HepG2 (cell line): ENCODE measurements at regions not wholly inside any gene's neighbourhood (a gene's known extent, or its start where the extent isn't known, plus 50 kb on each side); places are given as distances from the start of the nearest gene placed in this dataset.

Source experiments
- ATAC-seq: fragments of 200-7000 bp; cut with Tn5 transposase; 3 replicates; pipeline ENCODE4 v1.9.1; 2020; ENCODE audit warnings: mild to moderate bottlenecking, moderate library complexity
- BruUV-seq: library from RNA; stranded (reverse); fragments of 400-500 nt; replicated peaks from 2 replicates; lab custom pipeline; 2021; lab: Mats Ljungman, UMichigan
- CTCF ChIA-PET: fragments of 300-600 bp; formaldehyde crosslinking; extraction: SDS; loops from one replicate; lab custom pipeline; 2021; ENCODE audit warnings: low total read pairs, inconsistent platforms, low intra/inter-chr PET ratio; lab: Yijun Ruan, JAX
- POLR2A ChIA-PET: fragments of 350-600 bp; sonication (Branson Sonifier 250); formaldehyde crosslinking; loops from one replicate; lab custom pipeline; 2020; ENCODE audit warnings: antibody characterized with exemption, inconsistent platforms; lab: Yijun Ruan, JAX
- DNase-seq: peaks from one replicate; pipeline ENCODE4 v3.0.0-alpha.2; 2015; ENCODE audit warnings: low spot score
- FAIRE-seq: peaks from 3 replicates; lab custom pipeline; 2011; peaks lifted over from hg19 to GRCh38; lab: Jason Lieb, UNC
- H2AFZ ChIP-seq: one replicate; pipeline ENCODE4 v1.6.1; 2011; ENCODE audit warnings: low read length, inconsistent platforms
- H3K27ac ChIP-seq: fragments of 300-600 bp; 3 replicates; pipeline ENCODE4 v1.8.0; 2011; ENCODE audit warnings: mixed run types, mild to moderate bottlenecking, mixed read lengths, low read length, inconsistent platforms; ENCODE audit not compliant: insufficient read depth; ENCODE audit errors: extremely low read length
- H3K27me3 ChIP-seq, 2 experiments: fragments of 200-600 bp in 1 of 2; 2 replicates in 1 of 2; 3 replicates in 1 of 2; pipeline versions ENCODE4 v1.6.0 to v1.8.0; 2011; ENCODE audit warnings: low read length in 2 of 2, mild to moderate bottlenecking in 2 of 2, moderate library complexity in 2 of 2, inconsistent platforms in 1 of 2; ENCODE audit not compliant: insufficient read depth in 2 of 2, control insufficient read depth in 1 of 2
- H3K36me3 ChIP-seq, 2 experiments: fragments of 200-600 bp in 1 of 2; replicated peaks in 1 of 2; 2 replicates in 1 of 2; 3 replicates in 1 of 2; pipeline versions ENCODE4 v1.5.1 to v1.8.0; 2011; ENCODE audit warnings: low read length in 2 of 2, inconsistent platforms in 1 of 2; ENCODE audit not compliant: insufficient read depth in 2 of 2, control insufficient read depth in 1 of 2
- H3K4me1 ChIP-seq: 2 replicates; pipeline ENCODE4 v1.5.1; 2012; ENCODE audit warnings: low read length, inconsistent platforms; ENCODE audit not compliant: insufficient read depth
- H3K4me2 ChIP-seq: 2 replicates; pipeline ENCODE4 v1.6.0; 2011; ENCODE audit warnings: low read depth, low read length, inconsistent platforms
- H3K4me3 ChIP-seq, 3 experiments: fragments of 200-600 bp in 1 of 3; sonication (generic), shearing (Covaris generic) in 1 of 3; replicated peaks in 1 of 3; 2 replicates each; pipeline ENCODE4 v1.5.1; 2011 to 2016; ENCODE audit warnings: low read length in 3 of 3, inconsistent platforms in 2 of 3, low read depth in 2 of 3, mild to moderate bottlenecking in 2 of 3, control low read depth in 1 of 3, mixed read lengths in 1 of 3; ENCODE audit not compliant: insufficient read depth in 1 of 3
- H3K79me2 ChIP-seq: one replicate; pipeline ENCODE4 v1.6.1; 2011; ENCODE audit warnings: low read length, inconsistent platforms; ENCODE audit not compliant: insufficient read depth
- H3K9ac ChIP-seq: 2 replicates; pipeline ENCODE4 v1.6.0; 2011; ENCODE audit warnings: mild to moderate bottlenecking, low read depth, low read length, inconsistent platforms; ENCODE audit not compliant: insufficient read depth
- H3K9me3 ChIP-seq: 2 replicates; pipeline ENCODE4 v1.5.1; 2012; ENCODE audit warnings: mild to moderate bottlenecking, low read length
- H4K20me1 ChIP-seq: 2 replicates; pipeline ENCODE4 v1.6.0; 2011; ENCODE audit warnings: inconsistent platforms, mild to moderate bottlenecking, low read length, moderate library complexity; ENCODE audit not compliant: insufficient read depth
- ATF7 ChIP-seq, 2 experiments: fragments of 450-650 bp in 1 of 2; sonication (generic) in 1 of 2; formaldehyde crosslinking in 1 of 2; IDR thresholded peaks; 2 replicates each; pipeline versions ENCODE4 v1.4.0 to v1.6.1; 2016 to 2020; ENCODE audit warnings: antibody characterized with exemption in 1 of 2, mild to moderate bottlenecking in 1 of 2, missing genetic modification reagents in 1 of 2
- CBX2 ChIP-seq, 2 experiments: fragments of 200-600 bp in 1 of 2; sonication (generic); formaldehyde crosslinking in 1 of 2; IDR thresholded peaks; 2 replicates each; pipeline versions ENCODE4 v1.7.0 to v1.8.1; 2018 to 2022; ENCODE audit warnings: low read depth in 2 of 2, low read length in 1 of 2, mild to moderate bottlenecking in 1 of 2, missing genetic modification reagents in 1 of 2
- E2F2 ChIP-seq: sonication (generic); formaldehyde crosslinking; IDR thresholded peaks from 2 replicates; pipeline ENCODE4 v1.4.0; 2020; ENCODE audit warnings: missing genetic modification reagents, borderline replicate concordance
- GABPB1 ChIP-seq: IDR thresholded peaks from 2 replicates; pipeline ENCODE4 v1.6.1; 2016; ENCODE audit warnings: mild to moderate bottlenecking, missing genetic modification reagents, moderate library complexity, missing compliant biosample characterization
- KMT2A ChIP-seq: sonication (generic); formaldehyde crosslinking; IDR thresholded peaks from 2 replicates; pipeline ENCODE4 v1.4.0; 2020; ENCODE audit warnings: missing genetic modification reagents
- NCOA1 ChIP-seq: sonication (generic); formaldehyde crosslinking; IDR thresholded peaks from 2 replicates; pipeline ENCODE4 v1.9.0; 2021; ENCODE audit warnings: missing genetic modification reagents
- POLR2A ChIP-seq, 2 experiments: IDR thresholded peaks; 2 replicates each; pipeline ENCODE4 v1.6.1; 2011; ENCODE audit warnings: low read depth in 2 of 2, low read length in 2 of 2, mild to moderate bottlenecking in 1 of 2, moderate library complexity in 1 of 2; ENCODE audit not compliant: insufficient read depth in 1 of 2
- SAP130 ChIP-seq: IDR thresholded peaks from 2 replicates; pipeline ENCODE4 v1.6.1; 2016; ENCODE audit warnings: low read depth
- SRSF4 ChIP-seq: fragments of 200-400 bp; formaldehyde crosslinking; IDR thresholded peaks from one replicate; pipeline ENCODE4 v1.6.1; 2018; ENCODE audit warnings: mild to moderate bottlenecking, low read depth, low read length, moderate library complexity; ENCODE audit not compliant: poor library complexity, severe bottlenecking
- YY1 ChIP-seq: IDR thresholded peaks from 2 replicates; pipeline ENCODE4 v1.6.1; 2011; ENCODE audit warnings: low read length, low read depth, moderate library complexity, mild to moderate bottlenecking; ENCODE audit not compliant: insufficient read depth, insufficient replicate concordance
- ZBTB38 ChIP-seq: sonication (generic); formaldehyde crosslinking; IDR thresholded peaks from 2 replicates; pipeline ENCODE4 v1.5.1; 2020; ENCODE audit warnings: mild to moderate bottlenecking, missing genetic modification reagents
- ZKSCAN1 ChIP-seq: fragments of 150-350 bp; IDR thresholded peaks from 2 replicates; pipeline ENCODE4 v1.6.1; 2014; ENCODE audit warnings: low read length
- ZNF101 ChIP-seq: sonication (generic); formaldehyde crosslinking; IDR thresholded peaks from 2 replicates; pipeline ENCODE4 v1.4.0; 2020; ENCODE audit warnings: mild to moderate bottlenecking, low read depth, missing genetic modification reagents, borderline replicate concordance
- ZNF138 ChIP-seq: sonication (generic); formaldehyde crosslinking; IDR thresholded peaks from 2 replicates; pipeline ENCODE4 v1.5.0; 2020; ENCODE audit warnings: mild to moderate bottlenecking, low read depth, missing genetic modification reagents
- ZNF17 ChIP-seq: sonication (generic); formaldehyde crosslinking; IDR thresholded peaks from 2 replicates; pipeline ENCODE4 v1.5.0; 2020; ENCODE audit warnings: mild to moderate bottlenecking, missing genetic modification reagents
- ZNF264 ChIP-seq: sonication (generic); formaldehyde crosslinking; IDR thresholded peaks from 2 replicates; pipeline ENCODE4 v1.4.0; 2020; ENCODE audit warnings: missing genetic modification reagents
- ZNF329 ChIP-seq: sonication (generic); formaldehyde crosslinking; IDR thresholded peaks from 2 replicates; pipeline ENCODE4 v1.9.0; 2021; ENCODE audit warnings: low read depth, mild to moderate bottlenecking, missing genetic modification reagents
- ZNF562 ChIP-seq: sonication (generic); formaldehyde crosslinking; IDR thresholded peaks from 2 replicates; pipeline ENCODE4 v1.8.0; 2022; ENCODE audit warnings: missing genetic modification reagents, borderline replicate concordance
- ZNF597 ChIP-seq: sonication (generic); formaldehyde crosslinking; IDR thresholded peaks from 2 replicates; pipeline ENCODE4 v1.5.0; 2020; ENCODE audit warnings: missing genetic modification reagents
- ZNF790 ChIP-seq: sonication (generic); formaldehyde crosslinking; IDR thresholded peaks from 2 replicates; pipeline ENCODE4 v1.8.0; 2022; ENCODE audit warnings: missing genetic modification reagents, mild to moderate bottlenecking, borderline replicate concordance
- WGBS: methylation state at CpG from one replicate; pipeline ENCODE4 v1.1.6; 2017; ENCODE audit warnings: low lambda C conversion rate; 5-methylcytosine and 5-hydroxymethylcytosine counted together
- in situ Hi-C: cut with HindIII; loops from 2 replicates; pipeline ENCODE4 v1.10.0; 2017; ENCODE audit warnings: low pct_unique_long_range_greater_than_20kb; ENCODE audit not compliant: extremely low pct_ligation_motif_present
- intact Hi-C: fragments of 100-400 bp; cut with micrococcal nuclease; formaldehyde crosslinking; loops from one replicate; pipeline ENCODE4 v1.10.0; 2022; ENCODE audit not compliant: unreplicated experiment

- Histone ChIP-seq H3K4me3 (no peak overlapping the region), H3K36me3 (no peaks in the 10 kb centered on the region), H3K9me3 (peaks cover 63% of the 10 kb centered on the region), H3K4me1 (no peaks in the 10 kb centered on the region), H3K27ac (no peak overlapping the region), H4K20me1 (no peaks in the 10 kb centered on the region), H3K4me2 (no peak overlapping the region), H2AFZ (no peak overlapping the region), H3K27me3 (no peaks in the 10 kb centered on the region; a peak in 1 of 5 replicates), H3K9ac (no peak overlapping the region), H3K79me2 (no peaks in the 10 kb centered on the region)
- no peak for DNase-seq
- POLR2A ChIA-PET, result no interaction called here
- BruUV-seq, result no TSS peak
- 16% methylated on average over 2 of the region's 2 CpGs for WGBS
- FAIRE-seq, result no peak
- in situ Hi-C loops (no loop called here), intact Hi-C loops (no loop called here)
- TF ChIP-seq ZNF329 (CRISPR knock-in tag) (no peak), ZKSCAN1 (no peak), NCOA1 (CRISPR knock-in tag) (no peak), ZNF17 (CRISPR knock-in tag) (no peak), ATF7 (IDR thresholded peaks at IDR 0.05) (no peak), ATF7 (CRISPR knock-in tag; IDR thresholded peaks at IDR 0.05) (no peak), CBX2 (IDR thresholded peaks at IDR 0.05; ENCODE audit: low read depth, low read length) (no peak), CBX2 (CRISPR knock-in tag; IDR thresholded peaks at IDR 0.05; ENCODE audit: low read depth) (no peak), POLR2A (IDR thresholded peaks at IDR 0.05; ENCODE audit: insufficient read depth in 1 of 2, low read depth in 2 of 2, low read length in 2 of 2) (no peak)
- no peak for ATAC-seq
- CTCF ChIA-PET, result no interaction called here
Measured at GRCh38 chr13:38090913-38091312, 221.3 kb upstream of the TRPC4 start.

- ATAC-seq, result no peak
- no peaks in the 10 kb centered on the region for H3K36me3 ChIP-seq
- POLR2A ChIA-PET, result no interaction called here
- no peaks in the 10 kb centered on the region for H3K79me2 ChIP-seq
- H2AFZ ChIP-seq, result no peak overlapping the region
- 14% methylated on average over 1 of the region's 4 CpGs for WGBS
- CTCF ChIA-PET, result no interaction called here
- no peak overlapping the region for H3K4me3 ChIP-seq
- no peak overlapping the region for H3K27ac ChIP-seq
- H3K4me1 ChIP-seq, result no peaks in the 10 kb centered on the region
- no peak for DNase-seq
- intact Hi-C loops, result no loop called here
- BruUV-seq, result no TSS peak
- no peak overlapping the region for H3K4me2 ChIP-seq
- in situ Hi-C loops, result no loop called here
- no peak overlapping the region for H3K9ac ChIP-seq
- H3K9me3 ChIP-seq, result peaks cover 57% of the 10 kb centered on the region
- no peaks in the 10 kb centered on the region for H4K20me1 ChIP-seq
- no peaks in the 10 kb centered on the region for H3K27me3 ChIP-seq
- no peak for FAIRE-seq
- TF ChIP-seq KMT2A (CRISPR knock-in tag) (no peak), ZNF101 (no peak), SRSF4 (no peak), SAP130 (CRISPR knock-in tag) (no peak), ZNF138 (no peak), ZNF264 (CRISPR knock-in tag) (no peak), ZNF562 (CRISPR knock-in tag) (no peak), YY1 (no peak), ZNF597 (no peak), ZNF790 (CRISPR knock-in tag) (no peak), ZBTB38 (CRISPR knock-in tag) (no peak), E2F2 (no peak), GABPB1 (CRISPR knock-in tag) (no peak)
Measured at GRCh38 chr13:38086721-38087120, 217.1 kb upstream of the TRPC4 start.
